Endothelial cell of hepatic sinusoid (primary cell): ENCODE measurements at regions not wholly inside any gene's neighbourhood (a gene's known extent, or its start where the extent isn't known, plus 50 kb on each side); places are given as distances from the start of the nearest gene placed in this dataset.

Source experiments
- in situ Hi-C: cut with HindIII; loops from 2 replicates; pipeline ENCODE4 v1.10.0; 2017; ENCODE audit warnings: low sequenced_read_pairs

DNA sequence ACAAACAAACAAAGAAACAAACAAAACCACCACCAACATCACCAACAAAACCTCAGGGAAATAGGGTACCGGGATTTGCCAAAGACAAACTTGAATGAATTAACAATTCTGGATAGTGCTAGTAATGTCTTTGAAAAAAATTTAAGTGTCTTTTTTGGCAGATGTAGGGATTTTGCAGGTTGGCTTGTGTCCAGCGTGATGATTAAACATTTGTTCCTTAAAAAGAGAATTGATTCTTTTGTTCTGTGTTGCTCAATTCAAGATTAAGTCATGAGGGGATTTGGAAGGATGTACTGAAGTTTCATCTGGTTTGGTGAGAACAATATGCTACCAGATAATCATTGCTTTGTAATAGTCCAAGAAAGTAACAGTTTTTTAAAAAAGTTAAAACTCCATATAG, 125.1 kb upstream of the HS3ST5 start:
- in situ Hi-C loops = no loop called here

DNA sequence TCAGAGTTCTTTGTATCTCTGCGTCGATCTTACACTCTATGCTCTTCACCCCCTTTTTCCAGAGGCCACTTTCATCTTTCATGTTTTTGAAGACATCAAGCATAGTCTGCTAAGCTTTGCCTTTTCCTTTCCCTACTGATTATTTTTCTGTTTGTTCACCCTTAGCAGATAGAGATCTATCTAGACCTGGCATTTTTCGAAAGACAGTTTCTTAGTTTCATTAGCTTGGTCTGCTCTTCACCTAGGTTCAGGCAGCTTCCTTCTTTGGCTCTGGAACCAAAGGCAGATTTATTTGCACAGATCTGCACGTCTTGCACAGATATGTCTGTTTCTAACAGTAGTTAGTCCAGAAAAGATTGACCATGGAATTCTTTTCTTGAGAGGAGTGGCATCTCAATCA, 122.7 kb upstream of the HS3ST5 start:
- in situ Hi-C loops = no loop called here

DNA sequence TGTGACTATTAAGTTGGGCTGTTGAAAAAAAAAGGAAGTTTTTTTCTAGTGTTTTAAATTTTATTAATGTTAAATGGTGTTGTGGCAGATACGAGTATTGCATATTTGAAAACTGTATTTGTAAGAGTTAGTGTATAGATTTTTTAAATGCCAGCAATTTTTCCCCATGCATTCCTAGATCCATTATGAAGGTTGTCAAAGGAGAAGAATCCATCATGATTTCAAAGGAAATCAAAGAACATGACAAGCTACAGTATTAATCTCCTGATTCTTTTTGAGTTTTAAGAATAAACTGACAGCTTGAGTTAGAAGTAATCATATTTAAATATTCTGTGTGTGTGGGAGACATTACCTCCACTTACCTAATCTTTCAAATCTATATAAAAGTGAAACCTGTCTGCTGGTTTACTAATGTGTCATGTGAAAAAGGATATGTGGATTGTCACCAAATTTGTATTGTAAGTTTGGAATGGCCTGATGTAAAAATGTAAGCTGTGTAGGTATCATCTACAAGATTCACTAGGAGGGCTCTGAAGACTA, 111.0 kb upstream of the HS3ST5 start:
- in situ Hi-C loops = loop anchor here (10.0 kb wide), 1 partner anchor 59 kb away; no protein-coding TSS in a partner anchor

DNA sequence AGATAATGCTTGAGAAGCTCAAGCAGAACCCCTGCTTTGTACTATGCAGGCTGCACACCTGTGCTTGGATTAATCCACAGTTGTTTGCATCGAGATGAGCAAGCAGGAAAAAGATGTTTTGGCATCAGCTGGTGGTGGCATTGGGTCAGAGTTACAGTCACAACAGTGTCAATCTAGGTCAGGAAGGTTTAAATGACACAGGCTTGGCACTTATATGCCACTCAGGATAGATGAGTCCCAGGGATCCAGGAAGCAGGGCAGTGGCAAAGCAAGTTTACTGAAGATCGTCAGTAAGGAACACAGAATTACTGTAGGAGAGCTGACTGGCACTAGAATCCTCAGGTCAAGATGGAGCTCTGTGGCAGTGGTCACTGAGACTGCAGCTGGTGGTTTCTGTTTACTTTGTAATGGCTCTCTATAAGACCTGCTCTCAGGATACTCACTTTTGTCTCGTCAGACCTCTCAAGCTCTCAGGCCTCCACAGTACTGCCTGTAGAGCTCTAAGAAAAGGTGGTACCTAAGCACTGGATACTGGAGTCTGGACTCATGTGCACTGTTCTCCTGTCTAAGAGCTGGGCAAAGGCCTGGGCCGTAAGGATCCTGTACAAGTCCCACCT, 110.1 kb upstream of the HS3ST5 start:
- in situ Hi-C loops = loop anchor here (10.0 kb wide), 1 partner anchor 58 kb away; no protein-coding TSS in a partner anchor

DNA sequence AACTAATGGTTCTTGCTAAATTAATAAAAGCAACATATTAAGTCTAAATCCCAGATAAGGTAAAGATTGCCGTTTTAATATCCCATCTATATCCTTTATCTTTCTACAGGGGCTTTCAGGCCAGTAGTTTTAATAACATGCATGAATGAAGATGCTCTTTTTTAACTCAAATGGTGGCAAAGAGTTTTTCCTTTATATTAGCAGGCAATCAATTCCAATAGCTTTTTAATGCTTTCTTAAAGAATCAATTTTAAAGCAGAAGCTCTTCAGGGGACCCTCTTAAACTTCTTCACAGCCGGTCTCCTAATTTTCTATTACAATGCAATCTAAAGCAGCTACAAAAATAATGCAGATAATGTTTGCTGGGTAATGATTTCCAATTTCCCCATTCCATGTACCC, 107.8 kb upstream of the HS3ST5 start:
- in situ Hi-C loops = loop anchor here (10.0 kb wide), 1 partner anchor 56 kb away; no protein-coding TSS in a partner anchor

DNA sequence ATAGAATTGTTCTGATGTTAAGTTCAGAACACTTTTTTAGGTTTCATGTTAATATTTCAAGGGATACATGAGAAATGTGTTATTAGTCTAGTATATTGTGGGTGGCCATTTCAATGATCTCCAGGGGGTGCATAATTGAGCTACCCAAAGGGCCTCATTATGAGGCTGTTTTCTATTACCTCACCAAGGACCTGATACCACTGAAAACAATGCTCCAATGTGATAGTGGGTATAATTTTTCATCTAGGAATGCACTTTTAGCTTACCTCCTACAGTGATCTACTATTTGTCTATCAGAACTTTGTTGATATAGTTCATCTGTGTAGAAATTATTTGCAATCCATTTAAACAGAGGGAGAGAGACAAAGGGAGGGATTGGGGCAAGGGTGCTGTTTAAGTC, 106.8 kb upstream of the HS3ST5 start:
- in situ Hi-C loops = loop anchor here (10.0 kb wide), 1 partner anchor 55 kb away; no protein-coding TSS in a partner anchor

DNA sequence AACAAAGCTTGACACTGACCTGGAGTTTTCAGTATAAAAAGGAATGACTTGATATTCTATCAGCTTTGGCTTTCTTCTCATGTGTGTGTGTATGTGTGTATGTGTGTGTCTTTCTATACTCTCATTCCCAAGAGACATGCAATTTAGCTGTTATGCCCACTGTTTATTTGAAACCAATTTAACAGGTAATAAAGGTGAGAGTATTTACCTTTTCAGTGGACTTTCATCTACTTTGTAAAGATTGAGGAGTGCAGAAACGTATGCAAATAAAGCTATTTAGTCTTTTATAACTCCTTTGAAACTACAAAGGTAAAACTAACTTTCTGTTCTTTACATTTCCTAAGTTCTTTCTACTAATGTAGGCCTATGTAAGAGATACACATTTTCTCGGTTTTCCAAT, 103.5 kb upstream of the HS3ST5 start:
- in situ Hi-C loops = no loop called here

DNA sequence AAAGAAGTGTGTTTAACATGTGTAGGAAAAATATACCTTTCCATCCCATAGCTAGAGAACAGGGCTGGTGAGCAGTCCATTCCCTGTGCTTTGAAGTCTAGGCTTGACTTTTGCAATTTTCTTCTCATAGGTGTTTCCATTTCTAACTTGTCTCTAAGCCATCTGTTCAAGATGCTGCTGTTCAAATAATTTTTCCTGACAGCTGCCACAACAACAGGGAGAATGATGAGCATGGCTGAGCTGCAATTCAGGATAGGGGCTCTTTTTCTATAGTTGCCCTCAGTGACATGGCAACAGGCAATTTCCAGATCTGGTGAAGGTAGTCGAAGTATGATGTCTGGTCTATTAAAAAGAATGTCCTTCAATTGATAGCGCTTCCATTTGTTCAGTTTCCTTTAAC, 103.0 kb upstream of the HS3ST5 start:
- in situ Hi-C loops = no loop called here

DNA sequence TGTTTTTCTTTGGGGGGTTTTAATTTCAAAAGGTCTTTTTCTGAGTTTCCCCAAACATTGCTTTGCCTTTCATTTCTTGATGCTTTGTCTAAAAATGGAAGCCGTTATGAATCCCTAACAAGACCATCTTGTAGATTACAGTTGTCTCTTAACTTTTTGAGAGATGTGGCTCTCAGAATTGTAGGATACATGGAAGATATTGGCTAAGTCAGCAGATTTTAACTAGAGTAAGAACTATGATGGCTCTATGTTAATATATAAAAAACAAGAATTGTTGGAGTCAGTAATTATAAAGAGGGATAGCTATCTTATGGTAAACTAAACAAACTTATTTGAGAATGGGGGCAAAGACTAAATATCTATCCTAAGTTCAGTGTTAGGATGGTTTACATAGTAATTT, 96.6 kb upstream of the HS3ST5 start:
- in situ Hi-C loops = no loop called here

DNA sequence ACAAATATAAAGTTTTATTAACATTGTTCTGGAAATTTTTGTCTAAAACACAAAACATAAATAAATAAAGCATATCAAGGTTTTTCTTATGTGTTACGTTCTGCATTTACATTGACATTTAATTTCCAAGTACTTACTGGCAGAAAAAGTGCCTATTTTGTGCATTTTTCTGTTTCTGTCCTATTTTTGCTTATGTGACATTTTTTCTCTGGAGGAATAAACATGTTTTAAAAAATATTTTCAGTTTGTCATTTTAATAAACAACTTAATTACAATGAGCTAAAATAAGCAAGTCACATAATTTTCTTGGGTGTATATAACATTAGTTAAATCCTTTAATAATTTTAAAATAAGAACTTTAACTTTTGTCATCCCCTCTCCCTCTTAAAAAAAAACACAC, 94.4 kb upstream of the HS3ST5 start:
- in situ Hi-C loops = no loop called here

DNA sequence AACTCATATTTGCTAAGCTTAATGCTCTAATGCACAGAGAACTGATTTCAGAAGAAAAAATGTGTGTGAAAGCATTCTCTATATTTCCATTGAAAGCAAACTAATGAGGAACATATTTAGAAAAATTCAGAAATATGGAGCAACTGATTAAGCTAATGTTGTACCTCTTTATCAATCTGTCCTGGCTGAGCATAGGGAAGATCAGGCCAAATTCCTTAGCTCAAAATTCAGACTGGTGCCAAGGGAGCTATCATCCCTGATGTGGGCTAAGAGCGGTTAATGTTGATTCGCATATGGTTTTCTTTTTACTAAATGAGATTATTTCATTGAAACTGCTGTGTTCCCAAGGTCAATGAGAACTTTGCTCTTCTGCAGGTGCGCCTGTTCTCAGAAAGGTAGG, 93.9 kb upstream of the HS3ST5 start:
- in situ Hi-C loops = no loop called here

DNA sequence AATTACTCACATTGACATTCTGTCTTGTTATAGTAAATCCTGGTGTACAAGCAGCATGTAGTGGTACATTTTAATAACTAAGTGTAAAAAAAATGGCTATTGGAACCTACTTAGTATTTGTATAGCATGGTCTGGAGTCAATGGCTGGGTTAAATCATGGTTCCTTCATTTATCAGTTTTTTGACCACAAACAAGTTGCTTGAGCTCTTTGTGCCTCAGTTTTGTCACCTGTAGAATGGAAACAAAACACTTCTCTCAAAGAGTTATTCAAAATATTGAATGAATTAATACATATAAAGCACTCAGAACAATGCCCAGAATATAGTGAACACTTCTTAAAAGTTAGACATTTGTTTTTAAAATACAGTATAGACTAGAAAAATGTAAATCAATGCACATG, 93.2 kb upstream of the HS3ST5 start:
- in situ Hi-C loops = no loop called here

DNA sequence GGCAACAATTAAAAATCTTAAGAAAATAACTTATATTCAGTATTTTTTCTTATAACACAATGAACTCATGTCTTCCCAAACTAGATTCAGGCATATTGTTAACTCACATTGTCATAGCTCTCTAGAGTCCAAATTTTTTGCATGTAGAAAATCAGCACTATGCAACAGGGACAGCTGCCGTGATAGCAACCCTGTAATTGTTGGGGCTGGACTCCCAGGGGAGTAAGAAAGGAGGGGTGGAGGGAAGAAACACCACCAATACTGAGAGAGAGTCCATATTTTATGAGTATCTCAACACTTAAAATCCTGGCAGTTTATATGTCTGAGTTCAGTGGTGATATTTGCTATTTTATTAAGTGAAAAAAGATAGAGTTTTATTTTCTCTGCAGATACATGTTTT, 89.6 kb upstream of the HS3ST5 start:
- in situ Hi-C loops = no loop called here

DNA sequence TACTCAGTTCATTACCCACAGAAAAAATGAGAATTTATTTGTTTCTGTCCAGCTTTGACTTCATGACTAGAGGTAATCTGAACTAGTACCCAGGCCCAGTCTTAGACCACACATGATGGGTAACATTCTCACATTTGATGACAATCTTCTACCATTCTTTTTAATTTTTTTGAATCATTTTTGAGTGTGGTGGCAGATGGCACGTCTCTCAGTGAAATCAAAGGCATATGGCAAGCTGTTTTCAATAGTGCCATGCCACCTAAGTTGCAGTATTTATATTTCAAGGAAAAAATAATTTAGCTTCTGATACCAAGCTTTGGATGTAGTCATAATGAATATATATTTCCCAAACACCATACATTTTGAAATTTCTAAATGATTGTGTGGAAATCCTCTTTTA, 88.8 kb upstream of the HS3ST5 start:
- in situ Hi-C loops = no loop called here

DNA sequence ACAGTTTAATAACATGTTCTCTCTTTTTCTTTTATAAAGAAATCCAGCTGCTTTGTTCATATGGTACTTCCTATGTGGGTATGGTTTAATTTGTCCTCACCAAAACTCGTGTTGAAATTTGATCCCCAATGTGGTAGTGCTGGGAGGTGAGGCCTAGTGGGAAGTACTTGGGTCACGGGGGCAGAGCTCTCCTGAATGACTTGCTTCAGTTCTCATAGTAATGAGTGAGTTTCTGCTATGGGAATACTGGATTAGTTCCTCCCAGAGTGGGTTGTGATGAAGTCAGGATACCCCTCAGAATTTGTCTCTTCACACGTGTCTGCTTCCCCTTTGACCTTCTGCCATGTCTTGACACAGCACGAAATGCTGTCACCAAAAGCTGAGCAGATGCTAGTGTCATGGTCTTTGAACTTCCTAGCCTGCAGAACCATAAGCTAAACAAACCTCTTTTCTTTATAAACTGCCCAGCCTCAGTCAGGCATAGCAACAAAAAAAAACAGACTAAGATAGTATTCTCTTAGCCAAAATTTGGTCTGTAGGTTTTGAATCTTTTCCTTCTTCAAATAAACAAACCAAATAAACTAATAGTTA, 87.8 kb upstream of the HS3ST5 start:
- in situ Hi-C loops = no loop called here

DNA sequence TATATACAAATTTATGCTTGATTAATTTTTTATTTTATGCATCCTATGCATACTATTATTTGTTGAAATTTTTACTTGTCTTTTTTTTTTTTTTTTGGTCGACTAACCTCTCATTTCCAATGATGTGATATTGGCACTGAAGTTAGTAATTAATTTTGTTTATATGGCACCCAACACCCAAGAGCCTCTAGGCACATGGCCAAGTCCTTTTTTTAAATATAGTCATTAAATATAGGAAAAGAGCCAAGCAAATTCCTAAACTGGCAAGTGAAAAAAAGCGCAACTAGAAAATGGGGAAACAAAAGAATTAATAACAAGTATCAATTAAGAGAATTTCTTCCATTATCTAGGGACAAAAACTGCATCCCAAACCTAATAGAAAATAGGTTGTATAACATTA, 85.5 kb upstream of the HS3ST5 start:
- in situ Hi-C loops = no loop called here

DNA sequence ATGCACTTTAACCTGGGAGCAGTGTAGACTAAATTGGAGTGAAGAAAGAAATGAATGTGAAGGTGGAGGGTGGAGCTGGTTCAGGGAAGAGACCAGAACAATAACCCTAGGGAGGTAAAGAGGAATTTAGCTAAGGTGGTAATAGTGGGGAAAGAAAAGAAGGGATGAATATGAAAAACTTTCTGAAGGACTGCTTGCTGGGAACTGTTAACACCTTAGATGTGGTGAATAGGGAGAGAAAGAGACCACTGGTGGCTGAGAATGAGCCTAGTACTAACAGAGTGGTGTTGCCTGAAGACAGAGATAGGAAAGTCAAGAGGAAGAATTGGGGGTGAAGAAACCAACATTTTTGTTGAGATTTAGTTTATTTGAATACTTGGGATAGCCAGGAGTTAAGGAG, 78.4 kb upstream of the HS3ST5 start:
- in situ Hi-C loops = no loop called here

DNA sequence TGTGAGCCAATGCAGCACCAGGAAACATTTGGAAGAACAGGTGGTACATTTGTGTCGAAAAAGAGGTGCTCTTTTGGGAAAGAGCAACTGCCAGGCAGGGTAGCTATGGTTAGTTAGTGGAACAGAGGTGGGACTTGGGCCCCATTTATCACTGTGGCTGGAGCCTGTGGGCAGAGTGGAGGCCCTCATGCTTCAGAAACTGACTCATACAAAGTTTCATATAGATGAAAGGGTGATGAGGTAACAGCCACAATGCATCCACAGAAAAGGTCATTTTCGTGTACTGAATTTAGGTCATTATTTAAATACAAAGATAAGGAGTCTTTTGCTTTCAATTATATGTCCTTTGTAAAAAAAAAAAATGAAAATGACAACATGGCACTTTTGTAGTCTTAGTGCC, 76.4 kb upstream of the HS3ST5 start:
- in situ Hi-C loops = no loop called here

DNA sequence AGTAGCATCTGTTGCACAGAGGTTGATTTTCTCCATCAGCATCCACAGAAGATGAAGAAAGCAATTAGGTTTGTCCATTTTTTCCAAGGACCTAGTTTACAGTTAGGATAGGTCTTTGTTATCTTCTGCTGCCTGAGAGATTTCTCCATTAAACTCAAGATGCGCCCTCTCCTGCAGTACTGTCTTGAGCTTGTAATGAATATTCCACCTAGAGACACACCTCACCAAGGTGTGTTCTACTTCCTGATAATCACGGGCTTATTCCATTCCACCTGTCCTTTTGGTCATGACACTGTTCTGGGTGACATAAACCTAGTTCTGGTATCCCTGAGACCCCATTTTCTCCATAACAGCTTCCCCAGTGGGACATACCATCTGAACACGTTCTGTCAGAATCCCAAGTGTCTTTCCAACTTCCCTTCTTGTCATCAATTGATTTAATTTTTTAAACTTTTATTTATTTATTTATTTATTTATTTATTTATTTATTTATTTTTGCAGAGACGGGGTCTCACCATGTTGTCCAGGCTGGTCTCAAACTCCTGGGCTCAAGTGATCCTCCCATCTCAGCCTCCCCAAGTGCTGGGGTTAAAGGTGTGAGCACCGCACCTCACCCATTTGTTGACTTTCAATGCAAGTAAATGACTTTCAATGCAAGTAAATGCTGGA, 75.6 kb upstream of the HS3ST5 start:
- in situ Hi-C loops = no loop called here

DNA sequence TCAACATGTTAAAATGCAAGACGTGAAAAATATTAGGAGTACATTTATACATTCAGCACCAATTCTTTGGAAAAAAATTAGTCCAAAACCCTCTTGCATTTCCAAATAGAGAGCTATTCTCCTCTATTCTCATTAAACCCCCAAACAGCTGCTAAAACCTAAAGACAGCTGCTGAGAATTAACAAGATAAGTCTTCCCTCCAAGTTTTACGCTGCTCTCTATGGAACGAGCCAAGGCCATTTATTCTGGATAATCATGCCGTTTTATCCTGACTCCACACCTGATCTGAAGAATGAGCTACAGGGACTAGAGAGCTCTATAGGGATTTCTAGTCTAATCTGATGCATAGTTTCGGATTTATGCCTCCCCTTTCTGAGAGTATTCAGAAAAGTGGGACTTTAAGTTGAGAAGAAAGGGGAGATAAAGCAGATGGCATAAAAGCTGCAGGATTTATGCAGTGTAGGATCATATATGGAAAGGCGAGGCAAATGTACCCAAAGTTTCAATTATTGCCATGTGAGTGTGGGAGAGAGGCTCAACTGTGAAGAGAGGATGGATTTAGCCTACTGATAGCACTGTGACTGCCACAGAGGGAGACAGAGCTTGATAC, 64.7 kb upstream of the HS3ST5 start:
- in situ Hi-C loops = no loop called here

DNA sequence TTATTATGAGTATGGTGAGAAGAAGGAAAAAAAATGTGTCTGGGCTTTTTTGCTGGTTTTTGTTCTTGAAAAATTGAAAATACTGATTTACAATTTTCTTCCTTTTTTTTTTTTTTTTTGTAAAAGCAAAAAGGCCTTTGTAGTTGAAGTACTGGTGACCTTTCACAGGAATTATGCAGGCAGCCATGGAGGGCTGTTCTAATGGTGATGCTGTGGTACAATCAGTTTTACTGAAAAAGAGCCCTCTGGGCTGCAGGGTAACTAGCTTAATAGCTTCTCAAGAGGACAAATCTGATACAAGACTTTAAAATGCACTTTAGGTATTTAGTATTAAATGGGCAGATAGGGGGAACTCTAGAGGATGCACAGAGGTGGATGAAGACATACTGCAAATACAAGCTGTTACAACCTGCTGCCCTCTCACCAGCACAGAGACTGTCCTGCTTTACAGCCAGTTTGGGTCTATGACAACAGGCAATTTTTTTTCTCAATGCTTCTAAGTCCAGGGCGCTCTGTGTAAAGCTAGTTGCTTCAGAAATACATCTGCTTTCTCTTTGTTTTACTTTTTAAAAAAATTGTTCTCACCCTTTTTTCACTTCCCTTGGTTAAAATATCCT, 61.6 kb upstream of the HS3ST5 start:
- in situ Hi-C loops = no loop called here
